ENCODE measurements at regions not wholly inside any gene's neighbourhood (a gene's known extent, or its start where the extent isn't known, plus 50 kb on each side); places are given as distances from the start of the nearest gene placed in this dataset.

DNA sequence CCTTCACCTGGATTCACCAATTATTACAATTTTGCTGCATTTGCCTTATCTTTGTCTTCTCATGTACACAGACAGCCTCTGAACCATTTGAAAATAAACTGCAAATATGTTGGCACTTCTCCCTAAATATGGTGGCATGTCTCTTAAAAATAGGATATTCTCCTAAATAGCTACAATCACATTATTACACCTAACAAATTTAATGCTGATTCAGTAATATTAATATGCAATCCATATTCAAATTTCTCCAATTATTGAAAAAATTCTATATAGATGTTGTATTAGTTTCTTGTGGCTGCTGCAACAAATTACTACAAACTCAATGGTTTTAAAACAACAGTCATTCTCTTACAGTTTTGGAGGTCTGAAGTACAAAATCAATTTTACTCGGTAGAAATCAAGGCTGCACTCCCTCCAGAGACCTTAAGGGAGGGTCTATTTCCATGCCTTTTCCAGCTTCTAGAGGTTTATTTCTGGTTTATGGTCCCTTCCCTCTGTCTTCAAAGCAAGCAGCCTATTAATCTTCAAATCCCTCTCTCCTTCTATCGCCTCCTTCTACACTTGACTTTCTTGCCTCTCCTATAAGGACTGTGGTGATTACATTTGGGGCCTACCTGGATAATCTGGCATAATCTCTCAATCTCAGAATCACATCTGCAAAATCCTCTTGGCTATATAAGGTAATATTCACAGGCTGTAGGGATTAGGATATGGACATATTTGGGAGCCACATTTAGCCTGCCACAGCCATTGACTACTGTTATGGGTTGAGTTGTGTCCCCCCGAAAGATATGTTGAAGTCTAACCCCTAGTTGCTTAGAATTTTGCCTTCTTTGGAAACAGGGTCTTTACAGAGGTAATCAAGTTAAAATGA, 52.5 kb upstream of the BOLA1 start:
- TF ChIP-seq, protein P1, sequence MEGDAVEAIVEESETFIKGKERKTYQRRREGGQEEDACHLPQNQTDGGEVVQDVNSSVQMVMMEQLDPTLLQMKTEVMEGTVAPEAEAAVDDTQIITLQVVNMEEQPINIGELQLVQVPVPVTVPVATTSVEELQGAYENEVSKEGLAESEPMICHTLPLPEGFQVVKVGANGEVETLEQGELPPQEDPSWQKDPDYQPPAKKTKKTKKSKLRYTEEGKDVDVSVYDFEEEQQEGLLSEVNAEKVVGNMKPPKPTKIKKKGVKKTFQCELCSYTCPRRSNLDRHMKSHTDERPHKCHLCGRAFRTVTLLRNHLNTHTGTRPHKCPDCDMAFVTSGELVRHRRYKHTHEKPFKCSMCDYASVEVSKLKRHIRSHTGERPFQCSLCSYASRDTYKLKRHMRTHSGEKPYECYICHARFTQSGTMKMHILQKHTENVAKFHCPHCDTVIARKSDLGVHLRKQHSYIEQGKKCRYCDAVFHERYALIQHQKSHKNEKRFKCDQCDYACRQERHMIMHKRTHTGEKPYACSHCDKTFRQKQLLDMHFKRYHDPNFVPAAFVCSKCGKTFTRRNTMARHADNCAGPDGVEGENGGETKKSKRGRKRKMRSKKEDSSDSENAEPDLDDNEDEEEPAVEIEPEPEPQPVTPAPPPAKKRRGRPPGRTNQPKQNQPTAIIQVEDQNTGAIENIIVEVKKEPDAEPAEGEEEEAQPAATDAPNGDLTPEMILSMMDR (IDR thresholded peaks at IDR 0.05): no peak
- no peak for TF ChIP-seq POLR2A (IDR thresholded peaks at IDR 0.05; ENCODE audit: low read depth)

All from esophagus muscularis mucosa (tissue), 3 donors.